ENCODE measurements at regions not wholly inside any gene's neighbourhood (a gene's known extent, or its start where the extent isn't known, plus 50 kb on each side); places are given as distances from the start of the nearest gene placed in this dataset.
A peak's percentile ranks its signal among the peaks of the same experiment; 100 is the strongest.
"Not testable (repeated sequence)": the region's sequence is repeated elsewhere in the genome, so short reads cannot be mapped to it uniquely, and the experiment has no call there.

- DNase-seq, result peak; percentile 91
Observed at GRCh38 chr21:17387030-17387617, 125.7 kb upstream of the CXADR start.

GRCh38 chr21:17388226-17388625 lies 124.6 kb upstream of the CXADR start:
- DNase-seq, result peak; percentile 72

GRCh38 chr21:17389311-17389710 lies 123.5 kb upstream of the CXADR start:
- DNase-seq, result no peak

GRCh38 chr21:17390569-17390968 lies 122.3 kb upstream of the CXADR start:
- no peak for DNase-seq

GRCh38 chr21:17391811-17392340 lies 121.0 kb upstream of the CXADR start:
- DNase-seq, result peak; percentile 81

- peak; percentile 94 for DNase-seq
Observed at GRCh38 chr21:17393413-17393812, 119.4 kb upstream of the CXADR start.

GRCh38 chr21:17396948-17397347 lies 115.9 kb upstream of the CXADR start:
- DNase-seq, result no peak

- DNase-seq, result no peak
Observed at GRCh38 chr21:17397703-17398102, 115.1 kb upstream of the CXADR start.

- DNase-seq, result not testable (repeated sequence)
Observed at GRCh38 chr21:17398954-17399353, 113.9 kb upstream of the CXADR start.

- no peak for DNase-seq
Observed at GRCh38 chr21:17402937-17403336, 109.9 kb upstream of the CXADR start.

- DNase-seq, result no peak
Observed at GRCh38 chr21:17406202-17406601, 106.6 kb upstream of the CXADR start.

GRCh38 chr21:17414766-17415165 lies 98.1 kb upstream of the CXADR start:
- DNase-seq, result no peak

GRCh38 chr21:17416139-17416538 lies 96.7 kb upstream of the CXADR start:
- DNase-seq, result no peak

GRCh38 chr21:17422931-17423330 lies 89.9 kb upstream of the CXADR start:
- no peak for DNase-seq

- no peak for DNase-seq
Observed at GRCh38 chr21:17427157-17427556, 85.7 kb upstream of the CXADR start.

GRCh38 chr21:17427831-17428483 lies 84.9 kb upstream of the CXADR start:
- no peak for DNase-seq

- no peak for DNase-seq
Observed at GRCh38 chr21:17428484-17428869, 84.4 kb upstream of the CXADR start.

- DNase-seq, result no peak
Observed at GRCh38 chr21:17428980-17429379, 83.9 kb upstream of the CXADR start.

GRCh38 chr21:17429936-17430335 lies 82.9 kb upstream of the CXADR start:
- DNase-seq, result no peak

GRCh38 chr21:17432732-17433057 lies 80.1 kb upstream of the CXADR start:
- DNase-seq, result no peak

- no peak for DNase-seq
Observed at GRCh38 chr21:17433730-17434129, 79.1 kb upstream of the CXADR start.

- no peak for DNase-seq
Observed at GRCh38 chr21:17435565-17436543, 77.0 kb upstream of the CXADR start.

- DNase-seq, result peak; percentile 16
Observed at GRCh38 chr21:17436626-17437111, 76.2 kb upstream of the CXADR start.

- DNase-seq, result peak; percentile 83
Observed at GRCh38 chr21:17438635-17439034, 74.2 kb upstream of the CXADR start.

Data from NCI-H345 (cell line).